ENCODE measurements at regions not wholly inside any gene's neighbourhood (a gene's known extent, or its start where the extent isn't known, plus 50 kb on each side); places are given as distances from the start of the nearest gene placed in this dataset.

GRCh38 chr5:126248611-126249010, 174.6 kb upstream of the GRAMD2B start:
- TF ChIP-seq, protein P1, sequence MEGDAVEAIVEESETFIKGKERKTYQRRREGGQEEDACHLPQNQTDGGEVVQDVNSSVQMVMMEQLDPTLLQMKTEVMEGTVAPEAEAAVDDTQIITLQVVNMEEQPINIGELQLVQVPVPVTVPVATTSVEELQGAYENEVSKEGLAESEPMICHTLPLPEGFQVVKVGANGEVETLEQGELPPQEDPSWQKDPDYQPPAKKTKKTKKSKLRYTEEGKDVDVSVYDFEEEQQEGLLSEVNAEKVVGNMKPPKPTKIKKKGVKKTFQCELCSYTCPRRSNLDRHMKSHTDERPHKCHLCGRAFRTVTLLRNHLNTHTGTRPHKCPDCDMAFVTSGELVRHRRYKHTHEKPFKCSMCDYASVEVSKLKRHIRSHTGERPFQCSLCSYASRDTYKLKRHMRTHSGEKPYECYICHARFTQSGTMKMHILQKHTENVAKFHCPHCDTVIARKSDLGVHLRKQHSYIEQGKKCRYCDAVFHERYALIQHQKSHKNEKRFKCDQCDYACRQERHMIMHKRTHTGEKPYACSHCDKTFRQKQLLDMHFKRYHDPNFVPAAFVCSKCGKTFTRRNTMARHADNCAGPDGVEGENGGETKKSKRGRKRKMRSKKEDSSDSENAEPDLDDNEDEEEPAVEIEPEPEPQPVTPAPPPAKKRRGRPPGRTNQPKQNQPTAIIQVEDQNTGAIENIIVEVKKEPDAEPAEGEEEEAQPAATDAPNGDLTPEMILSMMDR (IDR thresholded peaks at IDR 0.05) = no peak
- TF ChIP-seq POLR2AphosphoS5 (IDR thresholded peaks at IDR 0.05) (no peak), POLR2A (IDR thresholded peaks at IDR 0.05; ENCODE audit: low read depth) (no peak), EP300 (IDR thresholded peaks at IDR 0.05) (no peak)

Data from esophagus muscularis mucosa (tissue), 4 donors.